HK-2 (cell line): ENCODE measurements at regions not wholly inside any gene's neighbourhood (a gene's known extent, or its start where the extent isn't known, plus 50 kb on each side); places are given as distances from the start of the nearest gene placed in this dataset.

Experiments used
- DNase-seq: peaks from one replicate; pipeline ENCODE4 v3.0.0-alpha.2; 2018; ENCODE audit not compliant: unreplicated experiment

DNA sequence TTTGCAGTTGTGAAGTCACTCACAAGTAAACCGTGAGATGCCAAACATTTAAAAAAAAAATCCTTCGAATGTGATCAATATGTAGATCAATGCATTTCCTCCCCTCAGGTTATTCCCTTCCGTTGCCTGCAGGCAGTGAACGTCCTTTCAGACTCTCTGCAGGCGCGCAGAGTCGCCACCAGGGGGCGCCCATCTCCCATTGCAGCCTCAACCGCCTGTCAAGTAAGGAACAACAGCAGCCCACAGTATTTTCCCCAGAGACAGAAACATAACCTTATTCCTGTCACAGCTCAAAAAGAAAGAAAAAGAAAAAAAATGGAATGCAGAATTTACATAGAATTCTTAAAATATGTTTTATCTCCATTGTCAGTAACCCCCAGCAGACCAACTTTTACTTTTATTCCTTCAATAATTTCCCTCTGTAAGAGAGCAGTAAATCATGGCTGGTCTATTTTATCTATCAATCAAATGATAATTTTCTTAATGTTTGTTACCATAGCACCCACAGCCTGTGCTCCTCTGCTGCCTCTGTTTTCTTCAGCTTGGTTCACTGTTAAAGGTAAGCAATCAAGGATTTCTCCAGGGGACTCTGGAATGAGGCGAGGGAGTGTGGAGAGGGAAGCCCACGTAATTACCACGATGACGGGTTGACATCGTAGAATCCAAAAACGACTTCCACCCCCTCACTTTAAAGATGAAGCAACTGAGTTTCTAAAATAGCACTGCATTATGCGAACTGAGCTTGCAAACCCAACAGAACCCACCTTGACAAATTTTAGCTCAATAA, 637.6 kb upstream of the ARGLU1 start:
- peak; percentile 54 for DNase-seq

GRCh38 chr13:107203146-107203847, 635.4 kb upstream of the ARGLU1 start:
- no peak for DNase-seq

- no peak for DNase-seq
These were observed 634.6 kb upstream of the ARGLU1 start for GRCh38 chr13:107202371-107203023.

- no peak for DNase-seq
These were observed 632.6 kb upstream of the ARGLU1 start for GRCh38 chr13:107200491-107200890.

DNA sequence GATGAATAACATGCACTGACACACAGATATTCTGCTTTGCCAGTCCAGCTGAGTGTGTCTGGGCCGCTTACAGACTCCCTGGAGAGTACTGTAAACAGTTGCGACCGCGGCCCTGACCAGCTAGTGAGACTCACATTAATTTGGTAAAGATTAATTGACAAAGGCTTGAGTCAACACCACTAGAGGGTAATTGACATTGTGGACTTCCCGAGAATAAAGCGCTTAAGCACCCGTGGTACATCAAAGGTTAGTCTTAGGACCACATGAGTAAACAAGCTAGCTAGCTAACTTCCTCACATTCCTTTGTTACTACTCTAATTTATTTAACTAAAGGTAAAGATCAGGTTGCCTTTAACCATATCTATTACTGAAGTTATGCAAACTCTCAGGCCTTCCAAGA, 624.4 kb upstream of the ARGLU1 start:
- DNase-seq = peak; percentile 11

GRCh38 chr13:107190065-107190464, 622.1 kb upstream of the ARGLU1 start:
- no peak for DNase-seq

DNA sequence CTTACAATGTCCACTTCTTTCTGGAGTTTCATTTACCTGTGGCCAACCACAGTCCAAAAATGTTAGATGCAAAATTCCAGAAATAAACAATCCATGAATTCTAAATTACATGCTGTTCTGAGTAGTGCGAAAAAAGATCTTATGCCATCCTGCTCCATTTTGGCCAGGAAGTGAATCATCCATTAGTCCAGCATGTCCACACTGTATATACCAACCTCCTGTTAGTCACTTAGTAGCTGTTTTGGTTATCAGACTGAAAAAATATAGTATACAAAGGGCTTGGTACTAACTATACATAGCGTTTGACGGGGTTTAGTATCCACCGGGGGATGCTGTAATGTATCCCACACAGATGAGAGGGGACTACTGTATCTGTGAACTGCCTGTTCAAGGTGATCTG, 618.0 kb upstream of the ARGLU1 start:
- no peak for DNase-seq

DNA sequence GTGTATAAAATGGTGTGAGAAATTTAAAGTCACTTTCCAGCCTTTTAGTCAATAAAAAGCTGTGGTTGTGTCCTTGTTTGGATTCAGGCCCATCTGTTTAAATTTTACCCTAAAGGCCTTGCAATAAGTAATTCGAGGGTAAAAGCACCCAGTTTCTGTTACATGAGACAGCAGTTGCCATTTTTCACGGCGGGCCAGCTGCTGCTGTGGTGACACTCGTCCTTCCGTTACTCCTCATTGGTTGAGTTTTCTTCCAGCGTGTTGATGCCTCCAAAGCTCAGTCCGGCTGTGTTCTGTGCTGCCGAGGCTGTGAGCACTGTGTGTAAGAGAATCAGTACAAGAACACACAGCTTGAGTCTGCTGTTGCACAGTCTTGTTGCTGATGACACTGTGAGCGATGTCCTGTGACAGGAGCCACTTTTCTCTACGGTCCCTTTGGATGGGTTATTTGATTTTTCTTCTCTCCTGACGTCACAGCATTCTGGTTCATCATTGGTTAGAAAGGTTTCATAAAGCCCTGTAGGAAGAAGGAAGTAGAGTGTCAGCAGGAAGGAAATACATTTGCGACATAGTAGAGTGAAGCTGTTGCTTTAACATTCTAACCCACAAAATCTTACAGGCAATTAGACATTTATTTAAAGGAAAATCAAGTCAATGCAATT, 602.5 kb upstream of the ARGLU1 start:
- DNase-seq = no peak

- DNase-seq = no peak
These were observed 589.3 kb upstream of the ARGLU1 start for GRCh38 chr13:107157271-107157670.

DNA sequence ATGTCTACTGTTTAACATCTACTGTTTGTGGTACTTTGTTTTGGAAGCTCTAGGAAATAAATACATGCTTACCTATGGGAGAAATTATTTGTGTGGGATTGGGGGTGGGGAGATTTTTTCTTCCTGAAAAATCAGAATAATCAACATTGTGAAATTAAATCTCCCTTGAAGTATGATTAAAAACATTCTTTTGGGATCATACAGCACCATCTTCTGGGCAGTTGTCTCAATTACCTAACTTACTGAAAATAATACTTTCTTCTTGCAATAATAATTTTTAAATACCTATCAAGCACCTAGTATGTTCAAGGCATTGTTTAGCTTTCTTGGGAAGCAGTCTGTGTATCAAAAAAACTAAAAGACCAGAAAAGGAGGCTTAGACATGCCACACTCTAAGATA, 576.5 kb upstream of the ARGLU1 start:
- no peak for DNase-seq

- no peak for DNase-seq
These were observed 573.8 kb upstream of the ARGLU1 start for GRCh38 chr13:107141767-107142166.

- DNase-seq = no peak
These were observed 571.1 kb upstream of the ARGLU1 start for GRCh38 chr13:107139006-107139405.

DNA sequence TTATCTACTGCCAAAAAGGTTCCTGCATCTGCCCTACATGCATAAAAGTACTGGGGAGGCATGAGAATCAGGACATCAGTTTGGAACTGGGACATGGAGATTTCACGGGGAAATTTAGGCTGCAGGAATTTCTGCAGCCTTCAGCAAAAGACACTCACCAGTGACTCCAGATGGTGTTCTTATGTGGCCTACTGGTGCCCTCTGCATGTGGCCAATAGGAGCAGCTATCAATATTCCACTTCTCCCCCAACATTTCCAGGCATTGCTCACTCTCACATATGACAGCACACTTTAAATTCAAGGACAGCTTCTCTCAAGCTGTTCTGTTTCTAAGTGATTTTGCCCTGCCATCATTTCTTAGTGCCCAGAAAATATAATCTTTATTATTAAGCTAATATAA, 570.5 kb upstream of the ARGLU1 start:
- no peak for DNase-seq

- DNase-seq = no peak
These were observed 566.0 kb upstream of the ARGLU1 start for GRCh38 chr13:107133950-107134349.

- no peak for DNase-seq
These were observed 562.6 kb upstream of the ARGLU1 start for GRCh38 chr13:107130566-107130965.

GRCh38 chr13:107124730-107125129, 556.8 kb upstream of the ARGLU1 start:
- no peak for DNase-seq

GRCh38 chr13:107124129-107124718, 556.3 kb upstream of the ARGLU1 start:
- no peak for DNase-seq

- DNase-seq = no peak
These were observed 553.9 kb upstream of the ARGLU1 start for GRCh38 chr13:107121793-107122192.

- DNase-seq = no peak
These were observed 552.3 kb upstream of the ARGLU1 start for GRCh38 chr13:107119989-107120881.

DNA sequence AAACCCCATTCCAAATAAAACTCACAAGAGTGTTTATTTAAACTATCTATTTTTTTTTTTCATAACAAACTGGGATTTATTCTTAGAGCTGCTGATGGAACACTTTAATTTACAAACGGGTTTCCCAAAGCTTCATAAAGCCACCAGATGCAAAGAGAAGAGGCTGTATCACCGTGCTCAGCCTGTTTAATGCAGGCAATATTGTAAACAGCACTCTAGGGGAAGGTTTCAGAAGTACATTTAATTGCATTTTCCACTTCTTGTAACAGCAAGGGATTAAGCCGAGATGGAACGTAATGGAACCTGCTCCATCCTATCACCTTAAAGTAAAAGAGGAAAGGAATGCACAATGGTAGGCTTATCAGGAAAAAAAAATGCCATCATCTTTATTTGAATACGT, 550.6 kb upstream of the ARGLU1 start:
- DNase-seq = no peak
